OCI-LY7 (cell line): ENCODE measurements at regions not wholly inside any gene's neighbourhood (a gene's known extent, or its start where the extent isn't known, plus 50 kb on each side); places are given as distances from the start of the nearest gene placed in this dataset.

Experiments used
- EZH2phosphoT487 ChIP-seq: fragments of 200-600 bp; sonication (generic); IDR thresholded peaks from 2 replicates; pipeline ENCODE4 v1.6.1; 2018; ENCODE audit warnings: low read depth, borderline replicate concordance, mild to moderate bottlenecking, mixed run types, antibody characterized with exemption, low read length, moderate library complexity, mixed read lengths
- TF ChIP-seq, protein P1 (sequence below): fragments of 200-600 bp; sonication (generic); conservative IDR thresholded peaks from 2 replicates; pipeline ENCODE4 v1.5.1; 2014; ENCODE audit warnings: mild to moderate bottlenecking, antibody characterized with exemption, low read length, moderate library complexity, mixed read lengths

DNA sequence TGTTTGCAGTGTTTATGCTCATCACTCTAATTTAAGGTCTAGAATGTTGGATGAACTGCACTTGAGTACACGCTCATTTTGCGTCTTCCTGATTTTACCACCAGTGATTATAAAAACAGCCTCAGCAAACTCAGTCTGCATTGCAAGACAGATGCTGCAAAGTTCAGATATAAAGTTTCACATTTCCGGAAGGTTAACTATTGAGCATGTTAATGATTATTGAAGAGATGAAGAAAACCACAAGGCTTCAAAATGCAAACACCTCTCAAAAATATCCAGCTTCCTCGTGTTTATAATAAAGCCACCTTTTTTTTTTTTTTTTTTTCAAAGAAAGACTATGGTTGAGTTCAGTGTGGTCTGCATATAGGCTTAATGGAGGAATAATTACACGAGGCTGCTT lies 92.1 kb upstream of the BMP4 start:
- TF ChIP-seq, protein P1, sequence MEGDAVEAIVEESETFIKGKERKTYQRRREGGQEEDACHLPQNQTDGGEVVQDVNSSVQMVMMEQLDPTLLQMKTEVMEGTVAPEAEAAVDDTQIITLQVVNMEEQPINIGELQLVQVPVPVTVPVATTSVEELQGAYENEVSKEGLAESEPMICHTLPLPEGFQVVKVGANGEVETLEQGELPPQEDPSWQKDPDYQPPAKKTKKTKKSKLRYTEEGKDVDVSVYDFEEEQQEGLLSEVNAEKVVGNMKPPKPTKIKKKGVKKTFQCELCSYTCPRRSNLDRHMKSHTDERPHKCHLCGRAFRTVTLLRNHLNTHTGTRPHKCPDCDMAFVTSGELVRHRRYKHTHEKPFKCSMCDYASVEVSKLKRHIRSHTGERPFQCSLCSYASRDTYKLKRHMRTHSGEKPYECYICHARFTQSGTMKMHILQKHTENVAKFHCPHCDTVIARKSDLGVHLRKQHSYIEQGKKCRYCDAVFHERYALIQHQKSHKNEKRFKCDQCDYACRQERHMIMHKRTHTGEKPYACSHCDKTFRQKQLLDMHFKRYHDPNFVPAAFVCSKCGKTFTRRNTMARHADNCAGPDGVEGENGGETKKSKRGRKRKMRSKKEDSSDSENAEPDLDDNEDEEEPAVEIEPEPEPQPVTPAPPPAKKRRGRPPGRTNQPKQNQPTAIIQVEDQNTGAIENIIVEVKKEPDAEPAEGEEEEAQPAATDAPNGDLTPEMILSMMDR = no peak
- TF ChIP-seq EZH2phosphoT487 = no peak
